ENCODE measurements at regions not wholly inside any gene's neighbourhood (a gene's known extent, or its start where the extent isn't known, plus 50 kb on each side); places are given as distances from the start of the nearest gene placed in this dataset.

DNA sequence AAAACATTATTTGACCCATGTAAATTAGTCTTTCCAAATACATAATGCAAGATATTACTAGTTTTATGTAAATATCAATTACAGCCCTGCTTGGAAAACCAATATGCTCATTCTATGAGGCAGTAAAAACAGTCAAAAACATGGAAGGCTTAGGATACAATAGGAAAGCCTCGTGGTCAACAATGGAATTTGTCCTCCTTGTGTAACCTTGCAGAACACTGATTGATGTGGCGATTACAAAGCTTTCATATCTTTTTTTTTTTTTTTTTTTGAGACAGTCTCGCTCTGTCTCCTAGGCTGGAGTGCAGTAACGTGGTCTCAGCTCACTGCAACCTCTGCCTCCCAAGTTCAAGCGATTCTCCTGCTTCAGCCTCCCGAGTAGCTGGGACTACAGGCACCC is 157.3 kb upstream of the BET1 start:
- Histone ChIP-seq H3K9me3 (ENCODE audit: control insufficient read depth, low read length) (no peaks in the 10 kb centered on the region), H3K36me3 (ENCODE audit: control insufficient read depth, insufficient read depth, low read length) (no peaks in the 10 kb centered on the region), H3K4me3 (ENCODE audit: insufficient read depth, low read depth, low read length) (no peak overlapping the region), H3K27me3 (ENCODE audit: control insufficient read depth, insufficient read depth, low read length, poor library complexity, severe bottlenecking) (no peaks in the 10 kb centered on the region), H3K27ac (ENCODE audit: insufficient read depth, low read depth, low read length, poor library complexity, severe bottlenecking) (no peak overlapping the region), H3K4me1 (ENCODE audit: control insufficient read depth, insufficient read depth, low read length) (no peaks in the 10 kb centered on the region)
- WGBS, 2 experiments, result 94% methylated on average over 5 to 6 of the region's 6 CpGs

GRCh38 chr7:94169682-94170081 is 165.5 kb upstream of the BET1 start:
- no peaks in the 10 kb centered on the region for H3K9me3 ChIP-seq (ENCODE audit: control insufficient read depth, low read length)
- WGBS, 2 experiments, result 97 to 98% methylated on average over 3 to 4 of the region's 4 CpGs
- no peak overlapping the region for H3K27ac ChIP-seq (ENCODE audit: insufficient read depth, low read depth, low read length, poor library complexity, severe bottlenecking)
- H3K36me3 ChIP-seq (ENCODE audit: control insufficient read depth, insufficient read depth, low read length), result no peaks in the 10 kb centered on the region
- H3K27me3 ChIP-seq (ENCODE audit: control insufficient read depth, insufficient read depth, low read length, poor library complexity, severe bottlenecking), result no peaks in the 10 kb centered on the region
- H3K4me1 ChIP-seq (ENCODE audit: control insufficient read depth, insufficient read depth, low read length), result no peaks in the 10 kb centered on the region
- no peak overlapping the region for H3K4me3 ChIP-seq (ENCODE audit: insufficient read depth, low read depth, low read length)

GRCh38 chr7:94170836-94171235 is 166.7 kb upstream of the BET1 start:
- H3K9me3 ChIP-seq (ENCODE audit: control insufficient read depth, low read length), result no peaks in the 10 kb centered on the region
- no peaks in the 10 kb centered on the region for H3K36me3 ChIP-seq (ENCODE audit: control insufficient read depth, insufficient read depth, low read length)
- H3K27me3 ChIP-seq (ENCODE audit: control insufficient read depth, insufficient read depth, low read length, poor library complexity, severe bottlenecking), result no peaks in the 10 kb centered on the region

GRCh38 chr7:94173436-94173835 is 169.3 kb upstream of the BET1 start:
- no peaks in the 10 kb centered on the region for H3K9me3 ChIP-seq (ENCODE audit: control insufficient read depth, low read length)
- 89 to 100% methylated on average over 2 of the region's 2 CpGs for WGBS, 2 experiments
- no peak overlapping the region for H3K4me3 ChIP-seq (ENCODE audit: insufficient read depth, low read depth, low read length)
- H3K27me3 ChIP-seq (ENCODE audit: control insufficient read depth, insufficient read depth, low read length, poor library complexity, severe bottlenecking), result no peaks in the 10 kb centered on the region
- H3K36me3 ChIP-seq (ENCODE audit: control insufficient read depth, insufficient read depth, low read length), result no peaks in the 10 kb centered on the region
- no peak overlapping the region for H3K27ac ChIP-seq (ENCODE audit: insufficient read depth, low read depth, low read length, poor library complexity, severe bottlenecking)
- no peaks in the 10 kb centered on the region for H3K4me1 ChIP-seq (ENCODE audit: control insufficient read depth, insufficient read depth, low read length)

More at GRCh38 chr7:94170836-94171235, 166.7 kb upstream of the BET1 start:
- Histone ChIP-seq H3K4me1 (ENCODE audit: control insufficient read depth, insufficient read depth, low read length) (no peaks in the 10 kb centered on the region), H3K4me3 (ENCODE audit: insufficient read depth, low read depth, low read length) (no peak overlapping the region), H3K27ac (ENCODE audit: insufficient read depth, low read depth, low read length, poor library complexity, severe bottlenecking) (no peak overlapping the region)

GRCh38 chr7:94174375-94174774 is 170.2 kb upstream of the BET1 start:
- Histone ChIP-seq H3K27me3 (ENCODE audit: control insufficient read depth, insufficient read depth, low read length, poor library complexity, severe bottlenecking) (no peaks in the 10 kb centered on the region), H3K27ac (ENCODE audit: insufficient read depth, low read depth, low read length, poor library complexity, severe bottlenecking) (no peak overlapping the region), H3K4me1 (ENCODE audit: control insufficient read depth, insufficient read depth, low read length) (no peaks in the 10 kb centered on the region), H3K36me3 (ENCODE audit: control insufficient read depth, insufficient read depth, low read length) (no peaks in the 10 kb centered on the region), H3K9me3 (ENCODE audit: control insufficient read depth, low read length) (no peaks in the 10 kb centered on the region), H3K4me3 (ENCODE audit: insufficient read depth, low read depth, low read length) (no peak overlapping the region)
- 95 to 96% methylated on average over 4 of the region's 5 CpGs for WGBS, 2 experiments

GRCh38 chr7:94174956-94175355 is 170.8 kb upstream of the BET1 start:
- Histone ChIP-seq H3K4me3 (ENCODE audit: insufficient read depth, low read depth, low read length) (no peak overlapping the region), H3K27me3 (ENCODE audit: control insufficient read depth, insufficient read depth, low read length, poor library complexity, severe bottlenecking) (no peaks in the 10 kb centered on the region)
- 91% methylated on average over 2 of the region's 2 CpGs; no CpG with 5 or more reads in 1 of the 2 experiments for WGBS, 2 experiments

GRCh38 chr7:94176694-94177200 is 172.6 kb upstream of the BET1 start:
- H3K4me1 ChIP-seq (ENCODE audit: control insufficient read depth, insufficient read depth, low read length), result no peaks in the 10 kb centered on the region
- no peaks in the 10 kb centered on the region for H3K36me3 ChIP-seq (ENCODE audit: control insufficient read depth, insufficient read depth, low read length)
- 94 to 96% methylated on average over 4 of the region's 4 CpGs for WGBS, 2 experiments
- H3K27ac ChIP-seq (ENCODE audit: insufficient read depth, low read depth, low read length, poor library complexity, severe bottlenecking), result no peak overlapping the region
- H3K27me3 ChIP-seq (ENCODE audit: control insufficient read depth, insufficient read depth, low read length, poor library complexity, severe bottlenecking), result no peaks in the 10 kb centered on the region
- H3K9me3 ChIP-seq (ENCODE audit: control insufficient read depth, low read length), result no peaks in the 10 kb centered on the region
- no peak overlapping the region for H3K4me3 ChIP-seq (ENCODE audit: insufficient read depth, low read depth, low read length)

More at GRCh38 chr7:94174956-94175355, 170.8 kb upstream of the BET1 start:
- no peaks in the 10 kb centered on the region for H3K4me1 ChIP-seq (ENCODE audit: control insufficient read depth, insufficient read depth, low read length)
- H3K9me3 ChIP-seq (ENCODE audit: control insufficient read depth, low read length), result no peaks in the 10 kb centered on the region
- no peak overlapping the region for H3K27ac ChIP-seq (ENCODE audit: insufficient read depth, low read depth, low read length, poor library complexity, severe bottlenecking)
- no peaks in the 10 kb centered on the region for H3K36me3 ChIP-seq (ENCODE audit: control insufficient read depth, insufficient read depth, low read length)

GRCh38 chr7:94177441-94177840 is 173.3 kb upstream of the BET1 start:
- Histone ChIP-seq H3K36me3 (ENCODE audit: control insufficient read depth, insufficient read depth, low read length) (no peaks in the 10 kb centered on the region), H3K27me3 (ENCODE audit: control insufficient read depth, insufficient read depth, low read length, poor library complexity, severe bottlenecking) (no peaks in the 10 kb centered on the region), H3K4me1 (ENCODE audit: control insufficient read depth, insufficient read depth, low read length) (no peaks in the 10 kb centered on the region), H3K9me3 (ENCODE audit: control insufficient read depth, low read length) (no peaks in the 10 kb centered on the region), H3K27ac (ENCODE audit: insufficient read depth, low read depth, low read length, poor library complexity, severe bottlenecking) (no peak overlapping the region), H3K4me3 (ENCODE audit: insufficient read depth, low read depth, low read length) (no peak overlapping the region)
- 85 to 93% methylated on average over 1 to 3 of the region's 3 CpGs for WGBS, 2 experiments

GRCh38 chr7:94178230-94178629 is 174.1 kb upstream of the BET1 start:
- no peak overlapping the region for H3K4me3 ChIP-seq (ENCODE audit: insufficient read depth, low read depth, low read length)
- no peaks in the 10 kb centered on the region for H3K9me3 ChIP-seq (ENCODE audit: control insufficient read depth, low read length)
- no peak overlapping the region for H3K27ac ChIP-seq (ENCODE audit: insufficient read depth, low read depth, low read length, poor library complexity, severe bottlenecking)
- H3K36me3 ChIP-seq (ENCODE audit: control insufficient read depth, insufficient read depth, low read length), result no peaks in the 10 kb centered on the region
- no peaks in the 10 kb centered on the region for H3K27me3 ChIP-seq (ENCODE audit: control insufficient read depth, insufficient read depth, low read length, poor library complexity, severe bottlenecking)
- no peaks in the 10 kb centered on the region for H3K4me1 ChIP-seq (ENCODE audit: control insufficient read depth, insufficient read depth, low read length)
- 92 to 98% methylated on average over 3 of the region's 3 CpGs for WGBS, 2 experiments

GRCh38 chr7:94179466-94179865 is 175.3 kb upstream of the BET1 start:
- Histone ChIP-seq H3K4me1 (ENCODE audit: control insufficient read depth, insufficient read depth, low read length) (no peaks in the 10 kb centered on the region), H3K36me3 (ENCODE audit: control insufficient read depth, insufficient read depth, low read length) (no peaks in the 10 kb centered on the region), H3K27me3 (ENCODE audit: control insufficient read depth, insufficient read depth, low read length, poor library complexity, severe bottlenecking) (no peaks in the 10 kb centered on the region), H3K4me3 (ENCODE audit: insufficient read depth, low read depth, low read length) (no peak overlapping the region), H3K9me3 (ENCODE audit: control insufficient read depth, low read length) (no peaks in the 10 kb centered on the region), H3K27ac (ENCODE audit: insufficient read depth, low read depth, low read length, poor library complexity, severe bottlenecking) (no peak overlapping the region)
- 93 to 96% methylated on average over 1 of the region's 1 CpG for WGBS, 2 experiments

DNA sequence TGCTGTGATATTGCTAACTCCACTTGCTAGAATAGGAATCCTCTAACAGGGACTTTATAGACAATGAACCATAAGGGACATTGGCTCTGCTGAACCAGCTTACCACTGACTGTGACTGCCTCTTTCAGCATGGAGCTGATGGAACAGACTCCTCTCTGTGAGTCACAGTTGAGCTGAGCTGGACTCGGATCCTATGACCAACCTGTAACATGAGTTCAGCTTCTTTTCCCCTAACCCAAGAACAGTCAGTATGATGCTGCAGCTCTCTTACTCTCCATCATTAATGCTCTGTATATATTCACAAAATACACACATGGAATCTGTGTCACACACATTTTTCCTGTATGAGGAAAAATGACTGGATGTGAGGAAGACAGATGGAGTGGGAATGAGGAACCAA is 177.9 kb upstream of the BET1 start:
- H3K4me3 ChIP-seq (ENCODE audit: insufficient read depth, low read depth, low read length), result no peak overlapping the region
- WGBS, 2 experiments, result 92 to 93% methylated on average over 1 of the region's 1 CpG
- H3K27me3 ChIP-seq (ENCODE audit: control insufficient read depth, insufficient read depth, low read length, poor library complexity, severe bottlenecking), result no peaks in the 10 kb centered on the region
- H3K27ac ChIP-seq (ENCODE audit: insufficient read depth, low read depth, low read length, poor library complexity, severe bottlenecking), result no peak overlapping the region
- H3K36me3 ChIP-seq (ENCODE audit: control insufficient read depth, insufficient read depth, low read length), result no peaks in the 10 kb centered on the region
- no peaks in the 10 kb centered on the region for H3K4me1 ChIP-seq (ENCODE audit: control insufficient read depth, insufficient read depth, low read length)
- no peaks in the 10 kb centered on the region for H3K9me3 ChIP-seq (ENCODE audit: control insufficient read depth, low read length)

Data from ectodermal cell (in vitro differentiated cells).